Activated T-cell treated with anti-CD3 and anti-CD28 coated beads, Interleukin-2, amount 50 U/mL, for 48 hours (primary cell): ENCODE measurements at regions not wholly inside any gene's neighbourhood (a gene's known extent, or its start where the extent isn't known, plus 50 kb on each side); places are given as distances from the start of the nearest gene placed in this dataset.

Source experiments
- DNase-seq, 2 experiments: peaks; one replicate each; pipeline ENCODE4 v3.0.0-alpha.2; 2020

GRCh38 chr13:85278851-85279250, 520.4 kb downstream of the SLITRK6 start:
- DNase-seq = no peak

- no peak for DNase-seq
Observed at GRCh38 chr13:85277748-85278147, 521.5 kb downstream of the SLITRK6 start.

GRCh38 chr13:85266771-85267170, 532.4 kb downstream of the SLITRK6 start:
- no peak for DNase-seq

- no peak for DNase-seq
Observed at GRCh38 chr13:85266331-85266730, 532.9 kb downstream of the SLITRK6 start.

- no peak for DNase-seq
Observed at GRCh38 chr13:85265296-85265695, 533.9 kb downstream of the SLITRK6 start.

- no peak for DNase-seq
Observed at GRCh38 chr13:85262499-85262898, 536.7 kb downstream of the SLITRK6 start.

GRCh38 chr13:85261757-85262346, 537.4 kb downstream of the SLITRK6 start:
- DNase-seq = no peak

- no peak for DNase-seq
Observed at GRCh38 chr13:85260896-85261295, 538.3 kb downstream of the SLITRK6 start.

- no peak for DNase-seq
Observed at GRCh38 chr13:85255978-85256377, 543.2 kb downstream of the SLITRK6 start.

- DNase-seq = no peak
Observed at GRCh38 chr13:85254641-85255040, 544.6 kb downstream of the SLITRK6 start.

- no peak for DNase-seq
Observed at GRCh38 chr13:85249151-85249550, 550.1 kb downstream of the SLITRK6 start.

- DNase-seq = no peak
Observed at GRCh38 chr13:85247780-85248179, 551.4 kb downstream of the SLITRK6 start.

GRCh38 chr13:85243831-85244230, 555.4 kb downstream of the SLITRK6 start:
- no peak for DNase-seq

- DNase-seq = no peak
Observed at GRCh38 chr13:85241060-85241459, 558.2 kb downstream of the SLITRK6 start.

GRCh38 chr13:85236413-85236812, 562.8 kb downstream of the SLITRK6 start:
- no peak for DNase-seq

GRCh38 chr13:85230691-85231093, 568.5 kb downstream of the SLITRK6 start:
- no peak for DNase-seq

- no peak for DNase-seq
Observed at GRCh38 chr13:85228692-85229091, 570.5 kb downstream of the SLITRK6 start.

GRCh38 chr13:85223883-85224656, 575.1 kb downstream of the SLITRK6 start:
- no peak for DNase-seq

- no peak for DNase-seq
Observed at GRCh38 chr13:85216576-85216975, 582.6 kb downstream of the SLITRK6 start.

- no peak for DNase-seq
Observed at GRCh38 chr13:85212692-85213091, 586.5 kb downstream of the SLITRK6 start.

GRCh38 chr13:85204668-85205344, 594.4 kb downstream of the SLITRK6 start:
- no peak for DNase-seq

GRCh38 chr13:85197431-85197830, 601.8 kb downstream of the SLITRK6 start:
- no peak for DNase-seq

GRCh38 chr13:85194482-85194881, 604.7 kb downstream of the SLITRK6 start:
- no peak for DNase-seq
